NCI-H526 treated with DMSO at 0.1 percent for 48 hours (cell line): ENCODE measurements at regions not wholly inside any gene's neighbourhood (a gene's known extent, or its start where the extent isn't known, plus 50 kb on each side); places are given as distances from the start of the nearest gene placed in this dataset.

Source experiments
- DNase-seq: peaks from one replicate; lab custom pipeline; 2025; lab: John Stamatoyannopoulos, UW

- DNase-seq = no peak
These were observed 86.5 kb upstream of the PRR20G start for GRCh38 chr3:127374086-127375010.

GRCh38 chr3:127373441-127374085 is 85.7 kb upstream of the PRR20G start:
- no peak for DNase-seq

- no peak for DNase-seq
These were observed 84.0 kb upstream of the PRR20G start for GRCh38 chr3:127371846-127372245.

GRCh38 chr3:127371334-127371733 is 83.5 kb upstream of the PRR20G start:
- DNase-seq = no peak

GRCh38 chr3:127370906-127371305 is 83.1 kb upstream of the PRR20G start:
- no peak for DNase-seq

GRCh38 chr3:127369356-127369935 is 81.6 kb upstream of the PRR20G start:
- DNase-seq = no peak

GRCh38 chr3:127368186-127369032 is 80.6 kb upstream of the PRR20G start:
- no peak for DNase-seq

GRCh38 chr3:127367593-127367992 is 79.7 kb upstream of the PRR20G start:
- peak; percentile 46 for DNase-seq

- DNase-seq = peak; percentile 51
These were observed 78.5 kb upstream of the PRR20G start for GRCh38 chr3:127366383-127366782.

- no peak for DNase-seq
These were observed 77.4 kb upstream of the PRR20G start for GRCh38 chr3:127365163-127365798.

GRCh38 chr3:127363891-127364290 is 76.0 kb upstream of the PRR20G start:
- no peak for DNase-seq

- no peak for DNase-seq
These were observed 75.3 kb upstream of the PRR20G start for GRCh38 chr3:127363171-127363570.

- DNase-seq = no peak
These were observed 72.8 kb upstream of the PRR20G start for GRCh38 chr3:127360647-127361046.

- no peak for DNase-seq
These were observed 70.8 kb upstream of the PRR20G start for GRCh38 chr3:127358641-127359040.

- DNase-seq = no peak
These were observed 68.5 kb upstream of the PRR20G start for GRCh38 chr3:127356381-127356780.

GRCh38 chr3:127354761-127355160 is 66.9 kb upstream of the PRR20G start:
- DNase-seq = no peak

GRCh38 chr3:127352612-127353011 is 64.8 kb upstream of the PRR20G start:
- DNase-seq = no peak

- no peak for DNase-seq
These were observed 64.0 kb upstream of the PRR20G start for GRCh38 chr3:127351775-127352350.

- DNase-seq = no peak
These were observed 63.5 kb upstream of the PRR20G start for GRCh38 chr3:127351321-127351720.

GRCh38 chr3:127350172-127351050 is 62.6 kb upstream of the PRR20G start:
- DNase-seq = no peak
